Sigmoid colon (tissue), 4 donors: ENCODE measurements at regions not wholly inside any gene's neighbourhood (a gene's known extent, or its start where the extent isn't known, plus 50 kb on each side); places are given as distances from the start of the nearest gene placed in this dataset.

ENCODE experiments used
- CTCF ChIP-seq, 4 experiments: fragments of 450-650 bp in 3 of 4; fragments of 200-600 bp in 1 of 4; IDR thresholded peaks; one replicate each; pipeline ENCODE4 v1.5.1; 2016 to 2019; ENCODE audit warnings: antibody characterized with exemption in 4 of 4, mild to moderate bottlenecking in 3 of 4, moderate library complexity in 2 of 4
- POLR2A ChIP-seq, 2 donors: fragments of 450-650 bp; IDR thresholded peaks; one replicate each; pipeline ENCODE4 v1.6.1; 2016; ENCODE audit warnings: antibody characterized with exemption in 2 of 2, mild to moderate bottlenecking in 2 of 2, moderate library complexity in 2 of 2
- POLR2AphosphoS5 ChIP-seq, 4 donors: sonication (generic); formaldehyde crosslinking; IDR thresholded peaks; one replicate each; pipeline ENCODE4 v1.6.1; 2017; ENCODE audit warnings: antibody characterized with exemption in 4 of 4

- TF ChIP-seq CTCF (IDR thresholded peaks at IDR 0.05) (no peak), POLR2A (IDR thresholded peaks at IDR 0.05) (no peak), POLR2AphosphoS5 (IDR thresholded peaks at IDR 0.05) (no peak)
These were observed 323.8 kb downstream of the RPS4Y2 start for GRCh38 chrY:21079670-21080069.
